Mesothelial cell of epicardium (in vitro differentiated cells): ENCODE measurements at regions not wholly inside any gene's neighbourhood (a gene's known extent, or its start where the extent isn't known, plus 50 kb on each side); places are given as distances from the start of the nearest gene placed in this dataset.

Experiments used
- DNase-seq, 2 experiments: peaks; one replicate each; pipeline ENCODE4 v3.0.0; 2021; ENCODE audit warnings: low spot score in 2 of 2; ENCODE audit not compliant: unreplicated experiment in 2 of 2
- H3K27ac Mint-ChIP-seq: 2 replicates; pipeline ENCODE4 v1.8.0; 2021; ENCODE audit warnings: mixed read lengths
- H3K27me3 Mint-ChIP-seq: 2 replicates; pipeline ENCODE4 v1.8.0; 2021; ENCODE audit warnings: low read depth, mixed read lengths
- H3K36me3 Mint-ChIP-seq: 2 replicates; pipeline ENCODE4 v1.8.0; 2021; ENCODE audit warnings: mixed read lengths
- H3K4me1 Mint-ChIP-seq: 2 replicates; pipeline ENCODE4 v1.8.0; 2021; ENCODE audit warnings: mixed read lengths
- H3K4me3 Mint-ChIP-seq: 2 replicates; pipeline ENCODE4 v1.8.0; 2021; ENCODE audit warnings: mild to moderate bottlenecking, moderate library complexity, mixed read lengths
- H3K9me3 Mint-ChIP-seq: 2 replicates; pipeline ENCODE4 v1.8.0; 2021; ENCODE audit warnings: mixed read lengths
- CTCF ChIP-seq: fragments of 200-600 bp; sonication (generic); IDR thresholded peaks from one replicate; pipeline ENCODE4 v1.5.0; 2021; ENCODE audit warnings: antibody characterized with exemption; ENCODE audit not compliant: unreplicated experiment

GRCh38 chr3:16066545-16066944 is 107.9 kb upstream of the GALNT15 start:
- Mint-ChIP-seq H3K27me3 (no peaks in the 10 kb centered on the region), H3K9me3 (no peaks in the 10 kb centered on the region), H3K36me3 (no peaks in the 10 kb centered on the region), H3K27ac (no peak overlapping the region), H3K4me3 (no peak overlapping the region), H3K4me1 (peaks cover 36% of the 10 kb centered on the region)
- no peak for DNase-seq
- no peak for TF ChIP-seq CTCF

- H3K27me3 Mint-ChIP-seq: no peaks in the 10 kb centered on the region
- H3K4me1 Mint-ChIP-seq: peaks cover 36% of the 10 kb centered on the region
- no peak for DNase-seq
- H3K9me3 Mint-ChIP-seq: peaks cover 2% of the 10 kb centered on the region
- H3K36me3 Mint-ChIP-seq: no peaks in the 10 kb centered on the region
- TF ChIP-seq CTCF: no peak
- no peak overlapping the region for H3K4me3 Mint-ChIP-seq
- H3K27ac Mint-ChIP-seq: peak overlapping the region; percentile 56
These were observed 107.5 kb upstream of the GALNT15 start for GRCh38 chr3:16066975-16067374.

- Mint-ChIP-seq H3K4me3 (no peak overlapping the region), H3K4me1 (peaks cover 36% of the 10 kb centered on the region), H3K36me3 (no peaks in the 10 kb centered on the region), H3K27ac (peak overlapping the region; percentile 92), H3K27me3 (no peaks in the 10 kb centered on the region), H3K9me3 (peaks cover 4% of the 10 kb centered on the region)
- no peak for TF ChIP-seq CTCF
- DNase-seq: no peak
These were observed 106.5 kb upstream of the GALNT15 start for GRCh38 chr3:16067837-16068471.

GRCh38 chr3:16069149-16069922 is 105.1 kb upstream of the GALNT15 start:
- TF ChIP-seq CTCF: no peak
- DNase-seq: no peak
- H3K27me3 Mint-ChIP-seq: no peaks in the 10 kb centered on the region
- H3K4me1 Mint-ChIP-seq: peaks cover 36% of the 10 kb centered on the region
- H3K9me3 Mint-ChIP-seq: peaks cover 4% of the 10 kb centered on the region
- H3K27ac Mint-ChIP-seq: peak overlapping the region; percentile 95
- no peak overlapping the region for H3K4me3 Mint-ChIP-seq
- no peaks in the 10 kb centered on the region for H3K36me3 Mint-ChIP-seq

- Mint-ChIP-seq H3K4me1 (peaks cover 23% of the 10 kb centered on the region), H3K27ac (no peak overlapping the region), H3K36me3 (no peaks in the 10 kb centered on the region), H3K9me3 (peaks cover 4% of the 10 kb centered on the region), H3K4me3 (no peak overlapping the region), H3K27me3 (no peaks in the 10 kb centered on the region)
- no peak for DNase-seq
- no peak for TF ChIP-seq CTCF
These were observed 103.8 kb upstream of the GALNT15 start for GRCh38 chr3:16070707-16071106.
